K562 (cell line): ENCODE measurements at regions not wholly inside any gene's neighbourhood (a gene's known extent, or its start where the extent isn't known, plus 50 kb on each side); places are given as distances from the start of the nearest gene placed in this dataset.

Source experiments
- EP300 ChIP-seq: IDR thresholded peaks from 2 replicates; pipeline ENCODE4 v1.6.1; 2012; ENCODE audit warnings: low read length, improper control_type of control experiment
- EZH2 ChIP-seq: IDR thresholded peaks from 2 replicates; pipeline ENCODE4 v1.6.1; 2012; ENCODE audit warnings: low read depth, mild to moderate bottlenecking, inconsistent platforms, low read length, borderline replicate concordance
- POLR2A ChIP-seq: fragments of 450-650 bp; conservative IDR thresholded peaks from 2 replicates; pipeline ENCODE4 v1.6.1; 2016
- TCF7 ChIP-seq: sonication (generic); IDR thresholded peaks from 2 replicates; pipeline ENCODE4 v1.6.1; 2016; ENCODE audit warnings: antibody characterized with exemption, borderline replicate concordance
- ZKSCAN8 ChIP-seq: fragments of 200-800 bp; sonication (Bioruptor generic); IDR thresholded peaks from 2 replicates; pipeline ENCODE4 v1.6.1; 2016; ENCODE audit warnings: missing genetic modification characterization, missing compliant biosample characterization
- TF ChIP-seq, protein P1 (sequence below), 3 experiments: IDR thresholded peaks in 2 of 3; conservative IDR thresholded peaks in 1 of 3; 2 replicates each; pipeline ENCODE4 v1.5.1; 2011 to 2012; ENCODE audit warnings: low read length in 3 of 3, mild to moderate bottlenecking in 3 of 3, control low read depth in 2 of 3, improper control_type of control experiment in 1 of 3, inconsistent platforms in 1 of 3, low read depth in 1 of 3, mixed read lengths in 1 of 3, moderate library complexity in 1 of 3; ENCODE audit not compliant: insufficient read depth in 2 of 3
- TF ChIP-seq, protein P2 (sequence below): IDR thresholded peaks from 2 replicates; pipeline ENCODE4 v1.6.1; 2016; ENCODE audit warnings: missing genetic modification characterization, missing compliant biosample characterization
- TF ChIP-seq, protein P3 (sequence below): fragments of 250-450 bp; sonication (Bioruptor Pico); IDR thresholded peaks from 2 replicates; pipeline ENCODE4 v1.5.0; 2020; ENCODE audit warnings: mild to moderate bottlenecking

DNA sequence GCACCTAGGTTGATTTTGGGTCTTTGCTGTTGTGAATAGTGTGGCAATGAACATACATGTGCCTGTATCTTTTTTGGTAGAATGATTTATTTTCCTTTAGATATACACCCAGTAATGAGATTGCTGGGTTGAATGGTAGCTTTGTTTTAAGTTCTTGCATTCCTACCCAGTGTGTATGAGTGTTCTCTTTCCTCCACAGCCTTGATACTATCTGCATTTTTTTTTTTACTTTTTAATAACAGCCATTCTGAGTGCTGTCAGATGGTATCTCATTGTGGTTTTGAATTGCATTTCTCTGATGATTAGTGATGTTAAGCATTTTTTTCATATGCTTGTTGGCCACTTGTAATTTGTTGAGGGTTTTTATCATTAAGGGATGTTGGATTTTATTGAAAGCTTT lies 351.8 kb upstream of the GNPDA2 start:
- TF ChIP-seq, protein P1, sequence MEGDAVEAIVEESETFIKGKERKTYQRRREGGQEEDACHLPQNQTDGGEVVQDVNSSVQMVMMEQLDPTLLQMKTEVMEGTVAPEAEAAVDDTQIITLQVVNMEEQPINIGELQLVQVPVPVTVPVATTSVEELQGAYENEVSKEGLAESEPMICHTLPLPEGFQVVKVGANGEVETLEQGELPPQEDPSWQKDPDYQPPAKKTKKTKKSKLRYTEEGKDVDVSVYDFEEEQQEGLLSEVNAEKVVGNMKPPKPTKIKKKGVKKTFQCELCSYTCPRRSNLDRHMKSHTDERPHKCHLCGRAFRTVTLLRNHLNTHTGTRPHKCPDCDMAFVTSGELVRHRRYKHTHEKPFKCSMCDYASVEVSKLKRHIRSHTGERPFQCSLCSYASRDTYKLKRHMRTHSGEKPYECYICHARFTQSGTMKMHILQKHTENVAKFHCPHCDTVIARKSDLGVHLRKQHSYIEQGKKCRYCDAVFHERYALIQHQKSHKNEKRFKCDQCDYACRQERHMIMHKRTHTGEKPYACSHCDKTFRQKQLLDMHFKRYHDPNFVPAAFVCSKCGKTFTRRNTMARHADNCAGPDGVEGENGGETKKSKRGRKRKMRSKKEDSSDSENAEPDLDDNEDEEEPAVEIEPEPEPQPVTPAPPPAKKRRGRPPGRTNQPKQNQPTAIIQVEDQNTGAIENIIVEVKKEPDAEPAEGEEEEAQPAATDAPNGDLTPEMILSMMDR (IDR thresholded peaks at IDR 0.05 in 2 of 3, conservative IDR thresholded peaks at IDR 0.05 in 1 of 3; ENCODE audit: insufficient read depth in 2 of 3, low read depth in 1 of 3, low read length in 3 of 3) = no peak
- TF ChIP-seq EZH2 (no peak), POLR2A (no peak), ZKSCAN8 (CRISPR knock-in tag) (no peak), EP300 (no peak), TCF7 (no peak)
- TF ChIP-seq, protein P2, sequence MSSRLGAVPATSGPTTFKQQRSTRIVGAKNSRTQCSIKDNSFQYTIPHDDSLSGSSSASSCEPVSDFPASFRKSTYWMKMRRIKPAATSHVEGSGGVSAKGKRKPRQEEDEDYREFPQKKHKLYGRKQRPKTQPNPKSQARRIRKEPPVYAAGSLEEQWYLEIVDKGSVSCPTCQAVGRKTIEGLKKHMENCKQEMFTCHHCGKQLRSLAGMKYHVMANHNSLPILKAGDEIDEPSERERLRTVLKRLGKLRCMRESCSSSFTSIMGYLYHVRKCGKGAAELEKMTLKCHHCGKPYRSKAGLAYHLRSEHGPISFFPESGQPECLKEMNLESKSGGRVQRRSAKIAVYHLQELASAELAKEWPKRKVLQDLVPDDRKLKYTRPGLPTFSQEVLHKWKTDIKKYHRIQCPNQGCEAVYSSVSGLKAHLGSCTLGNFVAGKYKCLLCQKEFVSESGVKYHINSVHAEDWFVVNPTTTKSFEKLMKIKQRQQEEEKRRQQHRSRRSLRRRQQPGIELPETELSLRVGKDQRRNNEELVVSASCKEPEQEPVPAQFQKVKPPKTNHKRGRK (tag) = no peak
- TF ChIP-seq, protein P3, sequence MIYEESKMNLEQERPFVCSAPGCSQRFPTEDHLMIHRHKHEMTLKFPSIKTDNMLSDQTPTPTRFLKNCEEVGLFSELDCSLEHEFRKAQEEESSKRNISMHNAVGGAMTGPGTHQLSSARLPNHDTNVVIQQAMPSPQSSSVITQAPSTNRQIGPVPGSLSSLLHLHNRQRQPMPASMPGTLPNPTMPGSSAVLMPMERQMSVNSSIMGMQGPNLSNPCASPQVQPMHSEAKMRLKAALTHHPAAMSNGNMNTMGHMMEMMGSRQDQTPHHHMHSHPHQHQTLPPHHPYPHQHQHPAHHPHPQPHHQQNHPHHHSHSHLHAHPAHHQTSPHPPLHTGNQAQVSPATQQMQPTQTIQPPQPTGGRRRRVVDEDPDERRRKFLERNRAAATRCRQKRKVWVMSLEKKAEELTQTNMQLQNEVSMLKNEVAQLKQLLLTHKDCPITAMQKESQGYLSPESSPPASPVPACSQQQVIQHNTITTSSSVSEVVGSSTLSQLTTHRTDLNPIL (CRISPR knock-in tag) = no peak
